ENCODE measurements at regions not wholly inside any gene's neighbourhood (a gene's known extent, or its start where the extent isn't known, plus 50 kb on each side); places are given as distances from the start of the nearest gene placed in this dataset.

DNA sequence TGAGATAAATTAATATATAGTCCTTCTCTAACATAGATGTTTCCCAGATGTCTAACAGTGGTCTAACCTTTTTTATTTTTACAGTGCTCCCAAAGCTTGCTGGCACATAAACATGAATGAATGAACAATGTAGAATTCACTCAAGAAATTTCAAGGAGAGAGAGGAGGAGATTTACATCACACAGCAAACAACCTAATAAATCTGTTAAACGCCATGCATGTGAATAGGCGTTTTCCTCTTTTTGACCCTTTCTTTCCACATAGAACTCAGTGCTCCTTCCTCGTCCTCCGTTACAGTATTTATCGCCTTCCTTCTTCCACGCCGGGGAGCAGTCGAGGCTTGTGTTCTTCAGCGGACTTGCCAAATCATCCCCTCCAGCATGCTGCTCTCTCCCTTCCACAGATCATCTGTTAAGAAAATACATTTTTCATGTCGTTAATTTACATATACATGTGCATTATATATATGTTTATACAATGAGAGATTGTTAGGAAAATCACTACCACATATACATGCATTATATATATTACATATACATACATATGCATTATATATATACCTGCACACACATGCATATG lies 93.0 kb downstream of the SLC35B3 start:
- TF ChIP-seq, protein P1, sequence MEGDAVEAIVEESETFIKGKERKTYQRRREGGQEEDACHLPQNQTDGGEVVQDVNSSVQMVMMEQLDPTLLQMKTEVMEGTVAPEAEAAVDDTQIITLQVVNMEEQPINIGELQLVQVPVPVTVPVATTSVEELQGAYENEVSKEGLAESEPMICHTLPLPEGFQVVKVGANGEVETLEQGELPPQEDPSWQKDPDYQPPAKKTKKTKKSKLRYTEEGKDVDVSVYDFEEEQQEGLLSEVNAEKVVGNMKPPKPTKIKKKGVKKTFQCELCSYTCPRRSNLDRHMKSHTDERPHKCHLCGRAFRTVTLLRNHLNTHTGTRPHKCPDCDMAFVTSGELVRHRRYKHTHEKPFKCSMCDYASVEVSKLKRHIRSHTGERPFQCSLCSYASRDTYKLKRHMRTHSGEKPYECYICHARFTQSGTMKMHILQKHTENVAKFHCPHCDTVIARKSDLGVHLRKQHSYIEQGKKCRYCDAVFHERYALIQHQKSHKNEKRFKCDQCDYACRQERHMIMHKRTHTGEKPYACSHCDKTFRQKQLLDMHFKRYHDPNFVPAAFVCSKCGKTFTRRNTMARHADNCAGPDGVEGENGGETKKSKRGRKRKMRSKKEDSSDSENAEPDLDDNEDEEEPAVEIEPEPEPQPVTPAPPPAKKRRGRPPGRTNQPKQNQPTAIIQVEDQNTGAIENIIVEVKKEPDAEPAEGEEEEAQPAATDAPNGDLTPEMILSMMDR (IDR thresholded peaks at IDR 0.05) = no peak
- no peak for TF ChIP-seq POLR2A (IDR thresholded peaks at IDR 0.05)

All from uterus (tissue), 2 donors.